Neural progenitor cell (in vitro differentiated cells): ENCODE measurements at regions not wholly inside any gene's neighbourhood (a gene's known extent, or its start where the extent isn't known, plus 50 kb on each side); places are given as distances from the start of the nearest gene placed in this dataset.

ENCODE experiments used
- EZH2 ChIP-seq: fragments of 200-600 bp; sonication (generic); IDR thresholded peaks from 2 replicates; pipeline ENCODE4 v1.6.1; 2017; ENCODE audit warnings: antibody characterized with exemption, mild to moderate bottlenecking, moderate library complexity
- EZH2phosphoT487 ChIP-seq: fragments of 200-600 bp; sonication (generic); IDR thresholded peaks from 2 replicates; pipeline ENCODE4 v1.6.1; 2017; ENCODE audit warnings: antibody characterized with exemption
- TF ChIP-seq, protein P1 (sequence below): fragments of 200-600 bp; sonication (generic); IDR thresholded peaks from 2 replicates; pipeline ENCODE4 v1.5.1; 2017; ENCODE audit warnings: antibody characterized with exemption, mild to moderate bottlenecking

- TF ChIP-seq EZH2phosphoT487 (no peak), EZH2 (no peak)
- TF ChIP-seq, protein P1, sequence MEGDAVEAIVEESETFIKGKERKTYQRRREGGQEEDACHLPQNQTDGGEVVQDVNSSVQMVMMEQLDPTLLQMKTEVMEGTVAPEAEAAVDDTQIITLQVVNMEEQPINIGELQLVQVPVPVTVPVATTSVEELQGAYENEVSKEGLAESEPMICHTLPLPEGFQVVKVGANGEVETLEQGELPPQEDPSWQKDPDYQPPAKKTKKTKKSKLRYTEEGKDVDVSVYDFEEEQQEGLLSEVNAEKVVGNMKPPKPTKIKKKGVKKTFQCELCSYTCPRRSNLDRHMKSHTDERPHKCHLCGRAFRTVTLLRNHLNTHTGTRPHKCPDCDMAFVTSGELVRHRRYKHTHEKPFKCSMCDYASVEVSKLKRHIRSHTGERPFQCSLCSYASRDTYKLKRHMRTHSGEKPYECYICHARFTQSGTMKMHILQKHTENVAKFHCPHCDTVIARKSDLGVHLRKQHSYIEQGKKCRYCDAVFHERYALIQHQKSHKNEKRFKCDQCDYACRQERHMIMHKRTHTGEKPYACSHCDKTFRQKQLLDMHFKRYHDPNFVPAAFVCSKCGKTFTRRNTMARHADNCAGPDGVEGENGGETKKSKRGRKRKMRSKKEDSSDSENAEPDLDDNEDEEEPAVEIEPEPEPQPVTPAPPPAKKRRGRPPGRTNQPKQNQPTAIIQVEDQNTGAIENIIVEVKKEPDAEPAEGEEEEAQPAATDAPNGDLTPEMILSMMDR, result no peak
Observed at GRCh38 chr7:91346426-91346825, 82.2 kb downstream of the FZD1 start.
